Activated naive CD8-positive, alpha-beta T cell treated with anti-CD3 and anti-CD28 coated beads, Interleukin-2, amount 50 U/mL, for 24 hours (primary cell): ENCODE measurements at regions not wholly inside any gene's neighbourhood (a gene's known extent, or its start where the extent isn't known, plus 50 kb on each side); places are given as distances from the start of the nearest gene placed in this dataset.

ENCODE experiments used
- ATAC-seq: fragments of 150-1000 bp; cut with Tn5 transposase; one replicate; pipeline ENCODE4 v1.10.0; 2021
- DNase-seq: peaks from one replicate; pipeline ENCODE4 v3.0.0; 2021
- H3K27ac Mint-ChIP-seq: one replicate; pipeline ENCODE4 v1.8.0; 2021; ENCODE audit warnings: mild to moderate bottlenecking, mixed read lengths
- H3K27me3 Mint-ChIP-seq: one replicate; pipeline ENCODE4 v1.8.0; 2021; ENCODE audit warnings: mixed read lengths
- H3K36me3 Mint-ChIP-seq: one replicate; pipeline ENCODE4 v1.8.0; 2021; ENCODE audit warnings: low read depth, mixed read lengths
- H3K4me1 Mint-ChIP-seq: one replicate; pipeline ENCODE4 v1.8.0; 2021; ENCODE audit warnings: mixed read lengths
- H3K4me3 Mint-ChIP-seq: one replicate; pipeline ENCODE4 v1.8.0; 2021; ENCODE audit warnings: mild to moderate bottlenecking, moderate library complexity, mixed read lengths
- H3K9me3 Mint-ChIP-seq: one replicate; pipeline ENCODE4 v1.8.0; 2021; ENCODE audit warnings: mixed read lengths

DNA sequence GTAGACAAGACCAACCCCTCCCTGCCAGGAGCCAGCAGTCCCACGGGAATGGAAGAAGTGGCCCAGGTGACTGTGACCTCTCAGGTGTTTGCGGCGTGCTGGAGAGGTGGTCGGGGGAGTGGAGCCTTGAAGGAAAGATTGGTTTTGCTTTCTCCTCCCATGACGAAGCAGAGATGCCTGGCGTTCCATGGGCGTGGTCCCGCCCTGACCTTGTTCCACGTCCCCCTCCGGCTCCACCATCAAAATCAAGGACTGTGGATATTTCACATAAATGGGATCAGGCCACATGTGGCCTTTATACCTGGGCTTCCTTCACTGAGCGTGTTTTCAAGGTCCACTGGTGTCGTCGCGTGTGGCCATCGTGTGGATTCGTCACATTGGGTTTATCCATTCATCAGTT is 270.6 kb upstream of the TNRC6C start:
- Mint-ChIP-seq H3K4me3 (no peak overlapping the region), H3K9me3 (no peaks in the 10 kb centered on the region), H3K27me3 (peaks cover 6% of the 10 kb centered on the region), H3K36me3 (no peaks in the 10 kb centered on the region), H3K4me1 (peaks cover 29% of the 10 kb centered on the region), H3K27ac (no peak overlapping the region)
- DNase-seq (no peak), ATAC-seq (no peak)

DNA sequence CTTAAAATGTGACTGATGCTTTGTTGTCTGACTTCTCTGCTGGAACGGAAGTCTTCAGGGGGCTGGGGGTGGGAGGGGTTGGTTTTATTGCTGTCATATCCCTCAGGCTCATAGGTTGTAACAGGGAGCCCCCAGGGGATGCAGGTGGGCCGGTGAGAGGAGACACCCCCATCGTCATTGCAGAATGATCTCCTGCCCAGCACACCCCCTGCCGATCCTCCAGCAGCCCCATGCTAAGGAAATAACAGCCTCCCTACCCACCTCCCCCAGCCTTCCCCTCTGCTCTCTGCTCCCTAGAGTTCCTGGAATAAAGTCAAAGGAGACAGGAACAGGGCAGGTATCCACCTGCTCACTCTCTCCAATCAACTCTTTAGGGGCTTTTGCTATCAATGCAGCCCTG is 270.1 kb upstream of the TNRC6C start:
- Mint-ChIP-seq H3K9me3 (no peaks in the 10 kb centered on the region), H3K27ac (no peak overlapping the region), H3K36me3 (no peaks in the 10 kb centered on the region), H3K27me3 (peaks cover 6% of the 10 kb centered on the region), H3K4me3 (no peak overlapping the region), H3K4me1 (peaks cover 29% of the 10 kb centered on the region)
- DNase-seq (no peak), ATAC-seq (no peak)

DNA sequence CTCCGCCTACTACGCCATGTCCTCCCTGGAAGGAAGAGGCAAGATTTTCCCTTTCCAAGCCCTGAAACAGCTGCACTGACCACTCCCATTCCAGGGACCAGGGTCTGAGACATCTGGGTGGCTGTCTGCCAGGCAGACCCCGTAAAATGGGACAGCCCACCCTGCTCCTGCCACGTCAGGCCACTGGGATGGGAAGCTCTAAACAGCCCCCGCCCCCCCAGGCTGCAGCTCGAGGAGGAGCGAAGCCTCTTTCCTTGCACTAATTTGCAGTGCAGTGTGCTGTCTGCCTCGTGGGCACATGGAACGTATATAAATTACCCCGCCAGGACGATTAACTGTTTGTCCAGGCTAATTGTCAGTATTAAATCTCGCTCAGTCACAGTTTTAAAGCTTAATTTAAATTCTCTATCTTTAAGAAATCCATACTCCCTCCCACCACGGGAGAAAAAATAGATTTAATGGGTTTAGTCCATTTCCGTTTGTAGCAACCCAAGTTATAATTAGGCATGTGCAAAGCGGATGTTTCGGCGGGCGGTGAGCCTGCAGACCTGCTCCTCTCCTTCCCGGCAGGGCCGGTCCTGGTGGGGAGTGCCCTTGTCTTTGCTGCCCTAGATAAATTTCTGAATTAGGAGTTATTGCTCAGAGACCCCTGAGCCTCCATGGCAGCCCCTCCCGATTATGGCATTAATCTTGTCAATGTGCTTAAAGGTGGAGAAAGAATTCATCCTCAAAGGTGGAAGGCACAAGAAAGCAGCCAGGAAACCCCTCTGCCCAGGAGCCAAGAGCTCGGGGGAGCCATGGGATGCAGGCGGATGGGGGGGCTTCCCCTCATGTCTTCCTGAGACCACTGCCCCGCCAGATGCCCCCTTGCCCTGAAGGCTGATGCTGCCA is 268.0 kb upstream of the TNRC6C start:
- no peaks in the 10 kb centered on the region for H3K36me3 Mint-ChIP-seq
- DNase-seq (peak; percentile 18), ATAC-seq (no peak)
- H3K27me3 Mint-ChIP-seq = peaks cover 8% of the 10 kb centered on the region
- peak overlapping the region; percentile 40 for H3K4me3 Mint-ChIP-seq
- H3K27ac Mint-ChIP-seq = no peak overlapping the region
- H3K9me3 Mint-ChIP-seq = no peaks in the 10 kb centered on the region
- H3K4me1 Mint-ChIP-seq = peaks cover 29% of the 10 kb centered on the region

DNA sequence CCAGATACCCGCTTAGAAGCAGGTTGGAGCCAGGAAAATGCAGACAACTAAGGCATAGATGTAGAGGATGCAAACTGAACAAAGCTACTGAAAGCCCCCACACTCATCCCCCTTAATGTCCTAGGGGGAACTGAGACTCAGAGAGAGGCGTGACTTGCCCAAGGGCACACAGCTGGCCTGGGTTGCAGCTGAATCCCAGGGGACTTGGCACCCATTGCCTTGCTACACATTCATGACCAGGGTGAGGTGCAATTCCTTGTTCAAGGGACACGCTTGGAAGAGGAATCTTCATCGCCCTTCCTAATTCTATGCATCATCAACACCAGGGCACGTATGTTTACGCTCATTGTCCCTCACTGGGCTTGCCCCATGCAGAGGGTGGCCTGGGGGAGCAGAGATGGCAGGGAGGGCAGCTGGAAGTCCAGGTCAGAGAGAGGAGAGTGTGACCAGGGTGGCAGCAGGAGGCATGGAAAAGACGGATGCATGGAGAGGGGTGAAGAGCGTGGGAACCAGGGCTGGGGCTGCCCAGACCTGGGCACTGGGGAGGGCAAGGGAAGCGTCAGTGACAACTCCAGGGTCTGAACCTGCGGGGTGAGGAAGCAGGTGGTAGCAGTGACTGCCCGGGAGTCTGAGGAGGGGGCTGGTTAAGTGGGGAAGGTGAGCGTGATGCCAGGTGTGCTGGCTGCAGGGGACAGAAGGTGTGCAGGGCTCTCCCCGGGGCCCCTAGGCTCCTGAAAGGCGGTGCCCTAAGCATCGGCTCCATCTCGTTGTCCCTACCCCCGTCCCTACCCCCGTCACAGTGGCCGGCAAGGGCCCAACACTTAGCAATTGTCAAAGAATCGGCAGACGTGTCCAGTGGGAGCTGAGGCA is 267.1 kb upstream of the TNRC6C start:
- no peak for DNase-seq
- H3K4me3 Mint-ChIP-seq = no peak overlapping the region
- H3K27ac Mint-ChIP-seq = no peak overlapping the region
- ATAC-seq = no peak
- peaks cover 31% of the 10 kb centered on the region for H3K4me1 Mint-ChIP-seq
- H3K27me3 Mint-ChIP-seq = peaks cover 6% of the 10 kb centered on the region
- no peaks in the 10 kb centered on the region for H3K36me3 Mint-ChIP-seq
- no peaks in the 10 kb centered on the region for H3K9me3 Mint-ChIP-seq

DNA sequence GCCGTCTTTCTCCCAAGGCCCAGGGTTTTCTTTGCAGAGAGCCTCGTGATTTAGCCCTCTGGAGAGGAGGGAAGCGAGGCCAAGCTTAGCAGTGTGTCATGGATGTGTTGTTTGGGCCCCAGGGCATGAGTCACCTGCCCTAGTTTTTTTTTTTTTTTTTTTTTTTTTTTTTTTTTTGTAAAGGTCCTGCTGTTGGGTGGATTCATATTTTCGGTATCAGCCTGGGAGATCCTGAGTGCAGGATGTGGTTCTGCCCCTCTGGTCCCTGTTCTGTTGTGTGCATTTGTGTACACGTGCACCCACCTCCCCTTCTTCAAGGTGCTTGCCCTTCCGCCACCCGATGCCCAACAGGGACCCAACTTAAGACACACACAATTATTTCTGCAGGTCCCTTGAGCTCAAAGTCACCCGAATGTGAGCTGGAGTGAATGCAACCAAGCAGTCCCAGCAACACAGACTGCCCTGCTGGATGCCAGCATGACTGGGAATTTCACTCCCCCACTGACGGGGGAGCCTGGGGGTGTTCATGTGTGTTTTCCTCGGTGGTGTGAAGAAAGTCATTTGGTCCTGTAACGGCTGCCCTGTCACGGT is 265.8 kb upstream of the TNRC6C start:
- ATAC-seq (peak; percentile 40), DNase-seq (no peak)
- Mint-ChIP-seq H3K27me3 (peaks cover 6% of the 10 kb centered on the region), H3K9me3 (no peaks in the 10 kb centered on the region), H3K27ac (no peak overlapping the region), H3K4me1 (peaks cover 33% of the 10 kb centered on the region), H3K4me3 (no peak overlapping the region), H3K36me3 (no peaks in the 10 kb centered on the region)

DNA sequence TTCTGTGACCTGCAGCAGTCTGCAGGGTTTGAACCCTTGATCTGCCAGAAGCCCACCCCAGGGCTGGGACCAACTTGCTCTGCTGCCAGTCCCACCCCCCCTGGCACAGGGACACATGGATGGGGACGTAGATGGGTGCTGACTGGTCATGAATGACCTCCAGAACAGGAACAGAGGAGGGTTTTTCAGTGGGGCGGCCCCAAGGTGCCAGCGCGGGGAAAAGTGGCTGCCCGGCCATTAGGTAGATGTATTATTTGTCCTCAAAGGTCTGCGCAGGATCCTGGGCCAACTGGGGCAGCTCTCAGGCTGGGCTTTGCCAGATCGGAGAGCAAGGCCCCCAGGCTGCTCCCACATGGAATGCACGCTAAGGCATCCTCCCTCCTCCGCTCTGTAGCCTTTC is 265.2 kb upstream of the TNRC6C start:
- peaks cover 33% of the 10 kb centered on the region for H3K4me1 Mint-ChIP-seq
- H3K4me3 Mint-ChIP-seq = no peak overlapping the region
- H3K9me3 Mint-ChIP-seq = no peaks in the 10 kb centered on the region
- no peak for DNase-seq
- H3K27ac Mint-ChIP-seq = peak overlapping the region; percentile 31
- ATAC-seq = no peak
- H3K27me3 Mint-ChIP-seq = peaks cover 6% of the 10 kb centered on the region
- H3K36me3 Mint-ChIP-seq = no peaks in the 10 kb centered on the region

DNA sequence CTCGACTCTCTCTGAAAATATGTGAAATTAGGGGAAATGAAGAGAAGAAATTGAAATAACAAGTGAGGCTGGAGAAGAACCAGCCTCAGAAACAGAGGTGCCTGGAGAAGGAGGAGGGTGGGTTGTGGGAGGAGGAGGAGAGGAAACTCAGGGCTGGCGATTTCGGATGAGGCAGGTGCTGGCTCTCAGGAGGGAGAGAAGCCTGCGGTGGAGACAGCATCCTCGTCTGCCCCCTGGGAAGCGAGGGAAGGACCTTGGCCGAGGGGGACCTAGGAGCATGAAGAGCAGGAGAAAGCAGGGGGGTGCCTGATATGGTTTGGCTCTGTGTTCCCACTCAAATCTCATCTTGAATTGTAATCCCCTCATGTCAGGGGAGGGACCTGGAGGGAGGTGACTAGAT is 264.7 kb upstream of the TNRC6C start:
- DNase-seq (no peak), ATAC-seq (no peak)
- H3K27ac Mint-ChIP-seq = peak overlapping the region; percentile 31
- H3K36me3 Mint-ChIP-seq = no peaks in the 10 kb centered on the region
- no peaks in the 10 kb centered on the region for H3K9me3 Mint-ChIP-seq
- peaks cover 33% of the 10 kb centered on the region for H3K4me1 Mint-ChIP-seq
- no peak overlapping the region for H3K4me3 Mint-ChIP-seq
- H3K27me3 Mint-ChIP-seq = peaks cover 9% of the 10 kb centered on the region

DNA sequence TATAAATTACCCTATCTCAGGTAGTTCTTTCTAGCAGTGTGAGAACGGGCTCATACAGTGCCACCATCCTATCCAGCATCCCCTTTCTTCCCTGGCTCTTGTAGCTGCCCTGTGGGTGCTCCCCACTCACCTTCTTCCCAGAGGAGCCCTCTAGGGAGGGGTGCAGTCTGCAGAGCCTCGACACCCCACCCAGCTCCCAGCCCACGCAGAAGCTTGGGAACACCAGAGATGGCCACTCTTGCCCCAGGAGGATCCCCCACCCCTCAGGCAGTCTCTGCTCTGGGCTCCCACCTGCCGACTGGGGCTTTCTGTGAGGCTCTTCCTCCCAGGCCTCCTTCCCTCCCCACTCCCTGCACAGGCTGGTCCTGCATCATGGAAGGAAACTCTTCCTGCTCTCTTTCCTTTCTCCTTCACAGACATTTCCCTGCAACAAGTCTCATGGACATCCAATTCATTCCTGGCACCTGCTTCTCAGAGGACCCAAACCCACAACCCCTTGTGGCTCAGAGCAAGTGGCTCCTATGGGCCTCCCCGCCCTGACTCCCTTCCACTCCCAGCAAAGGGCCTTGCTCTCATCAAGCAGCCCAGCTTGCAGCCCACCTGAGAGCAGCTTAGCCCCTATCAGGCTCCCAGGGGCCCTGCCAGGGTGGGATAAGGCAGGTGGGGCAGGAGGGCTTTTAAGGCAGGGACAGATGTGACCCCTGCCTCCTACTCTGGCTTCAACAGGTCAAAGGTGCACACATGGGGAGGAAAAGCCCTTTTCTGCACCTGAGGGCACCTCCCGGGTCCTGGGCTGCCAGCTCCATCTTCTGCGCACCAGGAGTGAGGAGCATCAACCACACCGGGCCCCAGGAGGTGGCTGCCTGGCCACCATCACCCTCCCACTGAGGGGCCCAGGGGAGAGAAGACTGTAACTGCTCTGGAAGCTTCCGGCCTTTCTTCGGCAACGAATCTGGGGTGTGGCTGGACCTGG is 263.8 kb upstream of the TNRC6C start:
- Mint-ChIP-seq H3K36me3 (no peaks in the 10 kb centered on the region), H3K27me3 (peaks cover 10% of the 10 kb centered on the region), H3K27ac (no peak overlapping the region), H3K4me3 (no peak overlapping the region), H3K4me1 (peaks cover 33% of the 10 kb centered on the region), H3K9me3 (no peaks in the 10 kb centered on the region)
- ATAC-seq (no peak), DNase-seq (no peak)

DNA sequence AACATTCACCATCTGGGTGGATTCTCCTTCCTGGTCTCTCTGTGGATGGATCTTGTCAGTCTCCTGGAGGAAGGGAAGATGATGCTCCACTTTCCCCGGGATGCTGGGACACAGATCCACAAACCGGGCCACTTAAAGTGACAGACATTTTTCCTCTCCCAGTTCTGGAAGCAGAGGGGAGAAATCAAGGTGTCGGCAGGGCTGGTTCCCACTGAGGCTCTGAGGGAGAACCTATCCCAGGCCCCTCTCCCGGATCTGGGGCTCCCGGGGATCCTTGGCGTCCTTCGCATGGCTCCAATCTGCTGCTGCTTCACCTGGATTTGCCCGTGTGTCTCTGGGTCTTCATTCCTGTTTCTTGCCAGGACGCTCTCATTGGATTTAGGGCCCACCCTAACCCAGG is 263.1 kb upstream of the TNRC6C start:
- H3K27me3 Mint-ChIP-seq = peaks cover 10% of the 10 kb centered on the region
- H3K36me3 Mint-ChIP-seq = no peaks in the 10 kb centered on the region
- H3K27ac Mint-ChIP-seq = no peak overlapping the region
- H3K4me1 Mint-ChIP-seq = peaks cover 29% of the 10 kb centered on the region
- H3K9me3 Mint-ChIP-seq = no peaks in the 10 kb centered on the region
- no peak overlapping the region for H3K4me3 Mint-ChIP-seq
- ATAC-seq (no peak), DNase-seq (no peak)

DNA sequence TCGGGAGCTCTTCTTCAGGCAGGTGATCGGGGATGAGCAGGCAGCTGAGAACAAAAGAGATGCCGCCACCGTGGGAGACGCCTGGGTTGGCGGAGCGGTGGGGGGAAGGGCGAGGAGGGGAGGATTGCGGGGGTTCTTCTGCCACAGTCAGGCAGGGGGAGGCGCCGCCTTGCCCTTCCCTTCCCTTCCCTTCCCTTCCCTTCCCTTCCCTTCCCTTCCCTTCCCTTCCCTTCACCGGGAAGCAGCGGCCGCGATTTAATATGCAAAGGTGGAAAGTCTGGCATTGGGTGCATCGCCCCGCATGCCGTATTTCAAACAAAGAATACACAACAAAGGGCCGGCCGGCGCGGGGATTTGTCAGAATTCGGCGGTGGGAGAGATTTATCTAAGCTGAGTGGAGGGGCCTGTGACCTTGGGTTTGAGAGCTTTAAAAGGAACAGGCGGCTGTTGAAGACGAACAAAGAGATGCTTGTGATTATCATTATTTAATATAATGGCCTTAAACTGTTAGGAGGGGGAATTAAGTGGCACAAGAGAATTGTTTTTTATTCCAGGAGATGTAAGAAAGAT is 262.3 kb upstream of the TNRC6C start:
- Mint-ChIP-seq H3K36me3 (no peaks in the 10 kb centered on the region), H3K27me3 (peaks cover 10% of the 10 kb centered on the region), H3K4me3 (no peak overlapping the region), H3K27ac (no peak overlapping the region), H3K9me3 (no peaks in the 10 kb centered on the region), H3K4me1 (peaks cover 21% of the 10 kb centered on the region)
- ATAC-seq (no peak), DNase-seq (no peak)

DNA sequence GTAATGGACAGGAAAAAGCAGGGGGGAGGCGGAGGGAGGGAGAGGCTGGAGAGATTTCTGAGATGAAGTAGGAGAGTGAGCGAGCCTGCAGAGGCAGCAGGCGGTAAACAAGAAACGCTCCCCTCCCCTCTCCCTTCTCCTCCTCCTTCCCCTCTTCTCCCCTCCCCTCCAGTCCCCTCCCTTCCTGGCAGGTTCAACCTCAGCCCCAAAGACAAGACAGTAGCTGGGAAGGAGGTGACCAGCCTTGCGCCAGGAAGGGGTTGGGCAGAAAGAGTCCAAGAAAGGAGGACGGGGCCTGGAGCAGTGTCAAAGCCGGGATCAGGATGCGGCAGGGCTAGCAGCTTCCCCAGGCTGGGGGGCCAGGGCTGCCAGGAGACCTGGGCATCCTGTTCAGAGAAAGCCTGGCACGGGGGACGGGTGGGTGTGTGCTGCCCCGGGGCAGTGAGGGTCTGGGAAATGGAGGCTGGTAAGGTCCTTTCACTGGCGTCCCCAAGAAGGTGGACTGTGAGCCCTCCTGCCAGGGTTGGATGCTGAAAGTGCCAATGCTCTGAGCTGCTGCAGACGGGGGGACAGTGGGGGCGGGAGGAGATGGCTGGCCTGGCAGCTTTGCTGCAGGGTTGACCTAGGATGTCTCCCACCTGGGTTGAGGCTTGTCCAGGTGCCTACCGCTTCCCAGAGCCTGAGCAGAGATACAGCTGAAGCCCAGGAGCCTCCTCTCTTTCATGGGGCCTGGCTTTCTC is 261.6 kb upstream of the TNRC6C start:
- Mint-ChIP-seq H3K4me3 (no peak overlapping the region), H3K27me3 (peaks cover 7% of the 10 kb centered on the region), H3K9me3 (peaks cover 4% of the 10 kb centered on the region), H3K4me1 (peaks cover 14% of the 10 kb centered on the region), H3K27ac (no peak overlapping the region), H3K36me3 (peaks cover 2% of the 10 kb centered on the region)
- ATAC-seq (no peak), DNase-seq (no peak)

DNA sequence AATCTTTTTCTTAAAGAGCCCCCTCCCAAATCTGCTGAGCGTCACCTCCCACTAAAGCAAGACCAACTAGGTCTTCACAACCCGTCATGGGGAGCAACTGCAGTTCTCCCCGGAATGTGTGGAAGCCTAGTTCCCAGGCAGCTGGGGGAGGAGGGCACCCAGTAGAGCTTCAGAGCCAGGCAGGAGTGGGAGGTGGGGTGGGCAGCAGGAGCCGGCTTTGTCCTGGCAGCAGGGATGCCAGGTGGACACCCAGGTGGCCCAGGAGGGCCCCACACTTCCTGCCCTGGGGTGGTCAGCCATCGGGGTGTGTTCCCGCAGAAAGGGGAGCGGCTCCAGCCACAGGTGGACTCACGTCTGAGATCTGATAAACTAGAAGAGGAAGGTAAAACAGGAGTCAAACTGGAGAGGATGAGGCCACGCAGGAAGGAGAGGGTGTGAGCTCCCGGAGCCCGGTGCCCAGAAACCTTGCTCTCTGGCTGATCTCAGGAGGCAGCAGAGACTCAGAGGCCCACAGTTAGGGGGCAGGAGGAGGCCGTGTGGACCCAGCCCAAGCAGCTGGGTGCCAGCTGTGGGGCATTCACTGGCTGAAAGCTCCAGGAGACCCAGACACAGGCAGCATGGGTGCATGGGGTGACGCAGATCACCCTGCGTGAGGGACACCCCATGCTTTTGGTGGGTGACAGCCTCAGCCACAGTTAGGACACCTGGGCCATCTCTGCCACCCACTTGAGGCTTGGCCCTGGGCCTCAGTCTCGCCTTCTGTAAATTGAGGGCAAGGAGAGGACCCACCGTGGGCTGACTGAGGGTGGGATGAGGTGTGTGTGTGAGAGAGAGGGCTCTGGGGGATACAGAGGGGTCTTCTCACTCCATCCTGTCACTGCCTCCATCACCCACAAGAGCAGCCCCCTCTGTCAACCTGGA is 260.8 kb upstream of the TNRC6C start:
- DNase-seq = no peak
- Mint-ChIP-seq H3K36me3 (peaks cover 5% of the 10 kb centered on the region), H3K9me3 (peaks cover 10% of the 10 kb centered on the region), H3K27ac (no peak overlapping the region), H3K4me3 (no peak overlapping the region), H3K4me1 (peaks cover 6% of the 10 kb centered on the region), H3K27me3 (peaks cover 9% of the 10 kb centered on the region)
- no peak for ATAC-seq
